Glutamatergic neuron (in vitro differentiated cells): ENCODE measurements at regions not wholly inside any gene's neighbourhood (a gene's known extent, or its start where the extent isn't known, plus 50 kb on each side); places are given as distances from the start of the nearest gene placed in this dataset.

Source experiments
- DNase-seq: peaks from one replicate; pipeline ENCODE4 v3.0.0; 2022
- H3K27ac Mint-ChIP-seq: one replicate; pipeline ENCODE4 v1.8.0; 2020; ENCODE audit warnings: mild to moderate bottlenecking, mixed read lengths, inconsistent platforms; ENCODE audit not compliant: unreplicated experiment
- H3K27me3 Mint-ChIP-seq: one replicate; pipeline ENCODE4 v1.8.0; 2020; ENCODE audit warnings: mild to moderate bottlenecking, moderate library complexity, mixed read lengths, inconsistent platforms; ENCODE audit not compliant: unreplicated experiment
- H3K36me3 Mint-ChIP-seq: one replicate; pipeline ENCODE4 v1.8.0; 2020; ENCODE audit warnings: mild to moderate bottlenecking, mixed read lengths, inconsistent platforms; ENCODE audit not compliant: unreplicated experiment
- H3K4me1 Mint-ChIP-seq: one replicate; pipeline ENCODE4 v1.8.0; 2020; ENCODE audit warnings: mild to moderate bottlenecking, low read depth, mixed read lengths, inconsistent platforms; ENCODE audit not compliant: unreplicated experiment
- H3K4me3 Mint-ChIP-seq: one replicate; pipeline ENCODE4 v1.8.0; 2020; ENCODE audit warnings: mild to moderate bottlenecking, mixed read lengths, inconsistent platforms; ENCODE audit not compliant: unreplicated experiment
- H3K9me3 Mint-ChIP-seq: one replicate; pipeline ENCODE4 v1.8.0; 2020; ENCODE audit warnings: mild to moderate bottlenecking, moderate library complexity, mixed read lengths, inconsistent platforms; ENCODE audit not compliant: unreplicated experiment
- CTCF ChIP-seq: fragments of 200-600 bp; sonication (generic); IDR thresholded peaks from one replicate; pipeline ENCODE4 v1.5.0; 2021; ENCODE audit not compliant: partially characterized antibody, unreplicated experiment

GRCh38 chr2:138275881-138276280 lies 225.7 kb upstream of the SPOPL start:
- no peak overlapping the region for H3K4me3 Mint-ChIP-seq
- H3K27ac Mint-ChIP-seq: no peak overlapping the region
- H3K9me3 Mint-ChIP-seq: no peaks in the 10 kb centered on the region
- H3K4me1 Mint-ChIP-seq: peaks cover 12% of the 10 kb centered on the region
- no peaks in the 10 kb centered on the region for H3K27me3 Mint-ChIP-seq
- DNase-seq: no peak
- H3K36me3 Mint-ChIP-seq: peaks cover 4% of the 10 kb centered on the region
- TF ChIP-seq CTCF: no peak

GRCh38 chr2:138276339-138276738 lies 225.2 kb upstream of the SPOPL start:
- no peaks in the 10 kb centered on the region for H3K27me3 Mint-ChIP-seq
- TF ChIP-seq CTCF: no peak
- peaks cover 12% of the 10 kb centered on the region for H3K4me1 Mint-ChIP-seq
- H3K27ac Mint-ChIP-seq: no peak overlapping the region
- H3K4me3 Mint-ChIP-seq: no peak overlapping the region
- no peak for DNase-seq
- peaks cover 4% of the 10 kb centered on the region for H3K36me3 Mint-ChIP-seq
- H3K9me3 Mint-ChIP-seq: no peaks in the 10 kb centered on the region

- H3K36me3 Mint-ChIP-seq: peaks cover 2% of the 10 kb centered on the region
- DNase-seq: no peak
- no peak for TF ChIP-seq CTCF
- H3K27me3 Mint-ChIP-seq: no peaks in the 10 kb centered on the region
- no peak overlapping the region for H3K27ac Mint-ChIP-seq
- peaks cover 11% of the 10 kb centered on the region for H3K4me1 Mint-ChIP-seq
- no peak overlapping the region for H3K4me3 Mint-ChIP-seq
- H3K9me3 Mint-ChIP-seq: no peaks in the 10 kb centered on the region
Observed at GRCh38 chr2:138277062-138277461, 224.5 kb upstream of the SPOPL start.

- Mint-ChIP-seq H3K4me3 (no peak overlapping the region), H3K4me1 (peaks cover 9% of the 10 kb centered on the region), H3K27me3 (no peaks in the 10 kb centered on the region), H3K9me3 (no peaks in the 10 kb centered on the region), H3K27ac (no peak overlapping the region), H3K36me3 (no peaks in the 10 kb centered on the region)
- no peak for DNase-seq
- TF ChIP-seq CTCF: no peak
Observed at GRCh38 chr2:138279871-138280270, 221.7 kb upstream of the SPOPL start.

- Mint-ChIP-seq H3K4me1 (peaks cover 5% of the 10 kb centered on the region), H3K9me3 (no peaks in the 10 kb centered on the region), H3K4me3 (no peak overlapping the region), H3K27ac (no peak overlapping the region), H3K36me3 (no peaks in the 10 kb centered on the region), H3K27me3 (no peaks in the 10 kb centered on the region)
- DNase-seq: no peak
- TF ChIP-seq CTCF: no peak
Observed at GRCh38 chr2:138280999-138281695, 220.4 kb upstream of the SPOPL start.
